ENCODE measurements at regions not wholly inside any gene's neighbourhood (a gene's known extent, or its start where the extent isn't known, plus 50 kb on each side); places are given as distances from the start of the nearest gene placed in this dataset.

DNA sequence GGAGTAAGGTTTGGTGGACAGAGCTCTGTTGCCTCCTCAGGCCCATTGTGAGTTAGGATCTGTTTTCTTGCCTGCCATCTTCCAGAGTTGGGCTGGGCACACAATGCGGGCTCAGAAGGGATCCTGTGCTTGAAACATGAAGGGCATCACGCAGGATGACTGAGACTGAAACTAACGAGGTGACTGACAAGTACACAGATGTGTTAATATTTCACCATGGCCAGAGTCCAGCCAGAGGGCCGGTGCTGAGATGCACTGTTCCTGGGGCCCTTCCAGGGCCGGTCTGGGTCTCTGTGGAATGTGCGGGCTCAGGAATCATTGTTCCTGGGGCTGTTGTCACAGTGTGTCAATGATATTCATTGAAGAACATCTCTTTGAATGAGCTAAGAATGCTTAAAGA is 163.7 kb downstream of the URI1 start:
- no peaks in the 10 kb centered on the region for H3K4me1 ChIP-seq (ENCODE audit: insufficient read depth, low read length)
- Mint-ChIP-seq H3K4me3 (no peak overlapping the region), H3K9me3 (no peaks in the 10 kb centered on the region), H3K27me3 (peaks cover 6 to 8% of the 10 kb centered on the region in 2 donors), H3K36me3 (no peaks in the 10 kb centered on the region), H3K4me1 (no peaks in the 10 kb centered on the region), H3K27ac (no peak overlapping the region)
- H3K9me3 ChIP-seq (ENCODE audit: control insufficient read depth in 1 of 2, low read length in 2 of 2) = no peaks in the 10 kb centered on the region
- ChIA-PET POLR2A (ENCODE audit: partially characterized antibody) (no interaction called here), CTCF (ENCODE audit: partially characterized antibody) (interaction anchor here (0.7 kb wide), 1 partner anchor 619 kb away, joined by 4 read pairs; no protein-coding TSS in a partner anchor)
- no peak overlapping the region for H3K27ac ChIP-seq (ENCODE audit: low read depth, low read length)
- no peak for DNase-seq
- H3K27me3 ChIP-seq (ENCODE audit: insufficient read depth, low read length) = no peaks in the 10 kb centered on the region
- intact Hi-C loops (cut with micrococcal nuclease) = no loop called here
- no peaks in the 10 kb centered on the region for H3K36me3 ChIP-seq (ENCODE audit: insufficient read depth, low read length)
- H3K4me3 ChIP-seq (ENCODE audit: low read length in 2 of 2) = no peak overlapping the region

DNA sequence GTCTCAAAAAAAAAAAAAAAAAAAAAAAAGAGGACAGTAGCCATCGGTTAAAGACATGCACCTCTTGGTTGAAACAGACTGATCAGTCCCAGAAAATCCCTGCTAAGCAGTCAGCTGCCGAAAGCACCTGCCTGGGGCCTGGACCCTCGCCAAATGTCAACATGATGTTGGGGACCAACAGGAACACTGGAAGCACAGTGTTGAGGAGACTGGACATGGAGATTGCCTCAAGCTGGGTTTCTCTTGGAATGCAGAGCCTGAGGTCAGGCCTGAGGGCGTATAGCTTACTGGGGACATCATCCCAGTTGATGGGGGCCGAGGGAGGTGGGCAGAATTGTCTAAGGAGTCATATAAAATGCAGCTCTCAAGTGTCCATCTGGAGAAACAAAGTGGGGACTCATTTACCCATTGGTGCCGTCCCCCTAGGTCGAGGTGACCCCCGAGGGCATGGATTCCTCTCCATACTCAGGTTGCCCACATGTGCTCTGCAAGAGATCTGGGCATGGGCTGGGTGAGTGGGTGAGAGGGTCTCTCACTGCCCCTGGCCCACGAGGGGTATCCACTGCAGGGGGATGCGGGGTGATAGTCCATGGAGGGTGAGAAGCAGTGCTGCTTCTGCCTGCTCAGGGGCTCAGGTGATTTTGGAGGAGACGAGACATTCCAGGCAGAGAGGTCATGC is 164.5 kb downstream of the URI1 start:
- intact Hi-C loops (cut with micrococcal nuclease) = no loop called here
- no peaks in the 10 kb centered on the region for H3K4me1 Mint-ChIP-seq
- H3K27me3 Mint-ChIP-seq = peaks cover 6 to 8% of the 10 kb centered on the region in 2 donors
- ChIA-PET POLR2A (ENCODE audit: partially characterized antibody) (no interaction called here), CTCF (ENCODE audit: partially characterized antibody) (interaction anchor here (0.7 kb wide), 1 partner anchor 620 kb away, joined by 4 read pairs; no protein-coding TSS in a partner anchor)
- Histone ChIP-seq H3K9me3 (ENCODE audit: control insufficient read depth in 1 of 2, low read length in 2 of 2) (no peaks in the 10 kb centered on the region), H3K4me1 (ENCODE audit: insufficient read depth, low read length) (no peaks in the 10 kb centered on the region), H3K4me3 (ENCODE audit: low read length in 2 of 2) (no peak overlapping the region), H3K27ac (ENCODE audit: low read depth, low read length) (no peak overlapping the region), H3K27me3 (ENCODE audit: insufficient read depth, low read length) (no peaks in the 10 kb centered on the region), H3K36me3 (ENCODE audit: insufficient read depth, low read length) (no peaks in the 10 kb centered on the region)
- no peaks in the 10 kb centered on the region for H3K36me3 Mint-ChIP-seq
- no peak overlapping the region for H3K27ac Mint-ChIP-seq
- H3K9me3 Mint-ChIP-seq = no peaks in the 10 kb centered on the region
- DNase-seq = no peak
- H3K4me3 Mint-ChIP-seq = no peak overlapping the region

DNA sequence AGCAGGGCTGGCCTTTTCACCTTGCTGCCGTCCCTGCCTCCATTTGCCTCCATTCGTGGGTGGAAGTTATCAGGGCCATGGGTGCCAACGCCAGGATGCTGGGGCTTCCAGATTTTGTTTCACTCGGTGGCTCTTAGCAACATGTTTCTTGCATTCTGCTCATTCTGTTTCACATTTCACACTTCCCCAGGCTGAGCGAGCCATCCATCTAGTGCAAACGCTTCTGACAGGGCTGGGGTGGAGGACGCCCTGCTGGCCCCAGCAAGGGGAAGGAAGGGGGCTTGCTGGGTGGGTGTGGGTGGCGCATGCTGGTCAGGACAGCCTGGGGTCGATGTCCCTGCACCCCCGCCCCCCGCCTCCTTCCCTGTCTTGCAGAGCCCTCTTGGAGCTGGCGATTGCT is 165.2 kb downstream of the URI1 start:
- Histone ChIP-seq H3K36me3 (ENCODE audit: insufficient read depth, low read length) (no peaks in the 10 kb centered on the region), H3K27ac (ENCODE audit: low read depth, low read length) (no peak overlapping the region), H3K4me1 (ENCODE audit: insufficient read depth, low read length) (no peaks in the 10 kb centered on the region), H3K27me3 (ENCODE audit: insufficient read depth, low read length) (no peaks in the 10 kb centered on the region), H3K4me3 (ENCODE audit: low read length in 2 of 2) (no peak overlapping the region), H3K9me3 (ENCODE audit: control insufficient read depth in 1 of 2, low read length in 2 of 2) (no peaks in the 10 kb centered on the region)
- POLR2A ChIA-PET (ENCODE audit: partially characterized antibody) = no interaction called here
- intact Hi-C loops (cut with micrococcal nuclease) = no loop called here
- Mint-ChIP-seq H3K4me1 (no peaks in the 10 kb centered on the region), H3K27me3 (peaks cover 6% of the 10 kb centered on the region in 2 donors), H3K27ac (no peak overlapping the region), H3K9me3 (no peaks in the 10 kb centered on the region), H3K36me3 (no peaks in the 10 kb centered on the region), H3K4me3 (no peak overlapping the region)
- DNase-seq = no peak
- CTCF ChIA-PET (ENCODE audit: partially characterized antibody) = no interaction called here

DNA sequence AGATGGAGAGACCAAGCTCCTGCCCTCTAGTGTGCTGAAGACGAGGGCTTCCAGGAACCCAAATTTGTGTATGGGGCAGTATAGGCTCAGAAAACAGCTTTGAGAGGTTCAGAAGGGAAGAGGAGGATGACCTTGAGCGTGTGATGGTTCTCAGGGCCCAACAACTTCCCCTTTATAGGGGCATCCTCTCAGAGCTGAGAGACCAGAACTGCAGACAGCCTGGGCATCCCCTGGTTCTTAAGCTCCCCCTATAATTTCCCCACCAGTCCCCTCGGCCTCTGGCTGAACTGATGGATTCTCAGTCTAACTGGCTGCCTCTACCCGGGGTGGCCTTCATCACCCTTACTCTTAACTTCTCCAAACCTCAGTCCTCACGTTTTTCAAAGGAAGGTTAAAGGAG is 167.5 kb downstream of the URI1 start:
- H3K4me3 Mint-ChIP-seq = no peak overlapping the region
- H3K36me3 Mint-ChIP-seq = no peaks in the 10 kb centered on the region
- no peak overlapping the region for H3K27ac Mint-ChIP-seq
- CTCF ChIA-PET (ENCODE audit: partially characterized antibody) = no interaction called here
- H3K4me1 Mint-ChIP-seq = no peaks in the 10 kb centered on the region
- DNase-seq = no peak
- H3K27me3 ChIP-seq (ENCODE audit: insufficient read depth, low read length) = no peaks in the 10 kb centered on the region
- intact Hi-C loops (cut with micrococcal nuclease) = no loop called here
- H3K27me3 Mint-ChIP-seq = peaks cover 3 to 9% of the 10 kb centered on the region in 2 donors
- no peaks in the 10 kb centered on the region for H3K4me1 ChIP-seq (ENCODE audit: insufficient read depth, low read length)
- H3K27ac ChIP-seq (ENCODE audit: low read depth, low read length) = no peak overlapping the region
- POLR2A ChIA-PET (ENCODE audit: partially characterized antibody) = no interaction called here
- no peak overlapping the region for H3K4me3 ChIP-seq (ENCODE audit: low read length in 2 of 2)
- H3K36me3 ChIP-seq (ENCODE audit: insufficient read depth, low read length) = no peaks in the 10 kb centered on the region
- H3K9me3 Mint-ChIP-seq = no peaks in the 10 kb centered on the region
- H3K9me3 ChIP-seq (ENCODE audit: control insufficient read depth in 1 of 2, low read length in 2 of 2) = no peaks in the 10 kb centered on the region

DNA sequence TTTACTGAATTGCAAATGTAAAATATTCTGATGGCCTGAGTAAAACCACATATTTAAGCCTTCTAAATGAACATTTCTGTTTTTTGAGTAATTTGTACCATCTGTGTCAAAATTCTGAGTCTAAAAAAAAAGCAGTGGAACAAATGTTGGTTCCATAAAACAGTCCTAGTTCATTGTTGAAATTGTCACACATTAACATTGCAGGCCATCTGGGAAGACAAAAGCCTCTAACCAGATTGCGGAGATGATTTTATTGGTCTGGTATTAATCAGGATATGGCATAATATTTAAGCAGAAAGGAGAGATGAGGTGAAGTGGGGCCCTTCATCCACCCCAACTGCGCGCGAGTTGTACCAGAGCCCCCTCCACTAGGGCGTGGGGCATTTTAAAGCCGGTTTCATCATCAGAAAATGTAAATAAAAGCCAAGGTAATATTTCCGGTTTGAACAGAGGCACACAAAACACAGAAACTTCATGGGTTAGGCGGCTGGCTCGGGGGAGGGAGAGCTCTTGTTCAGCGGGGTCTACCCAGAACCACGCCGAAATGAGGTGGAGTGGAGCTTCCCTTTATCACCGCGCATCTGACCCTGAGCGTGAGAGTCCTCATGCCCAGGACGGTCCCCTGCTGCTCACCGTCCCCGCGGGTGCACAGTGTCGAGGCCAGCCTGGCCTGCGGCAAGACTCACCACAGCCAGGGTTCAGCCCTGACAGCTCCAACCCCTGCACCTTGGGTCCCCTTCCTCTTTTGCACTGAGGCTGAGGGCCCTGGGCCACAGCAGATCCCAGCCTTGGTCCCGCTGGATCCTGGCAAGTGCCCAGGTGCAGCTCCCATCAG is 169.2 kb downstream of the URI1 start:
- H3K4me1 Mint-ChIP-seq = no peaks in the 10 kb centered on the region
- no peaks in the 10 kb centered on the region for H3K9me3 Mint-ChIP-seq
- Histone ChIP-seq H3K9me3 (ENCODE audit: control insufficient read depth in 1 of 2, low read length in 2 of 2) (no peaks in the 10 kb centered on the region), H3K4me1 (ENCODE audit: insufficient read depth, low read length) (no peaks in the 10 kb centered on the region), H3K4me3 (ENCODE audit: low read length in 2 of 2) (no peak overlapping the region), H3K27ac (ENCODE audit: low read depth, low read length) (no peak overlapping the region), H3K36me3 (ENCODE audit: insufficient read depth, low read length) (no peaks in the 10 kb centered on the region), H3K27me3 (ENCODE audit: insufficient read depth, low read length) (no peaks in the 10 kb centered on the region)
- no peak overlapping the region for H3K27ac Mint-ChIP-seq
- no peak for DNase-seq
- intact Hi-C loops (cut with micrococcal nuclease) = no loop called here
- H3K27me3 Mint-ChIP-seq = peaks cover 3 to 9% of the 10 kb centered on the region in 2 donors
- no peak overlapping the region for H3K4me3 Mint-ChIP-seq
- no peaks in the 10 kb centered on the region for H3K36me3 Mint-ChIP-seq
- CTCF ChIA-PET (ENCODE audit: partially characterized antibody) = no interaction called here
- POLR2A ChIA-PET (ENCODE audit: partially characterized antibody) = no interaction called here

DNA sequence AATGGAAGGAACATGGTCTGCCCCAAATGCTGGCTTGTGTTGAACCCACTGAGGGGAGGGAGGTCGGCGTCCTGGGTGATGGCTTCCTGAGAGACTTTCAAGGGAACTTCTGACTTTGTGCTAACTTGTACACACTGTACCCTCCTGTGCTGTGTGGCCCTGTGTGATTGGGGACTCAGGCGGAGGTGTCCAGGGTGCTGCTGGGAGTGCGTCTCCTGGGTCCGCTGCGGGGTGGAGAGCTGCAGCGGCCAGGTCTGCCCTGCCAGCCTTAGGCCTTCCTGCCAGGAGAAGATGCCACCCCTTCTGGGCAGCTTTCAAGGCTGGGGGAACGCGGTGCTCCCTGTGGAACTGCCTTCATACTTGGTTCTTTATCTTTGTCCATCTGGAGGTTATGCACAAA is 170.1 kb downstream of the URI1 start:
- Mint-ChIP-seq H3K4me1 (no peaks in the 10 kb centered on the region), H3K36me3 (no peaks in the 10 kb centered on the region), H3K27ac (no peak overlapping the region), H3K9me3 (no peaks in the 10 kb centered on the region), H3K27me3 (peaks cover 3 to 9% of the 10 kb centered on the region in 2 donors), H3K4me3 (no peak overlapping the region)
- no peak for DNase-seq
- CTCF ChIA-PET (ENCODE audit: partially characterized antibody) = no interaction called here
- H3K27ac ChIP-seq (ENCODE audit: low read depth, low read length) = no peak overlapping the region
- no peak overlapping the region for H3K4me3 ChIP-seq (ENCODE audit: low read length in 2 of 2)
- POLR2A ChIA-PET (ENCODE audit: partially characterized antibody) = no interaction called here
- intact Hi-C loops (cut with micrococcal nuclease) = no loop called here
- no peaks in the 10 kb centered on the region for H3K4me1 ChIP-seq (ENCODE audit: insufficient read depth, low read length)
- H3K9me3 ChIP-seq (ENCODE audit: control insufficient read depth in 1 of 2, low read length in 2 of 2) = no peaks in the 10 kb centered on the region
- no peaks in the 10 kb centered on the region for H3K36me3 ChIP-seq (ENCODE audit: insufficient read depth, low read length)
- H3K27me3 ChIP-seq (ENCODE audit: insufficient read depth, low read length) = no peaks in the 10 kb centered on the region

DNA sequence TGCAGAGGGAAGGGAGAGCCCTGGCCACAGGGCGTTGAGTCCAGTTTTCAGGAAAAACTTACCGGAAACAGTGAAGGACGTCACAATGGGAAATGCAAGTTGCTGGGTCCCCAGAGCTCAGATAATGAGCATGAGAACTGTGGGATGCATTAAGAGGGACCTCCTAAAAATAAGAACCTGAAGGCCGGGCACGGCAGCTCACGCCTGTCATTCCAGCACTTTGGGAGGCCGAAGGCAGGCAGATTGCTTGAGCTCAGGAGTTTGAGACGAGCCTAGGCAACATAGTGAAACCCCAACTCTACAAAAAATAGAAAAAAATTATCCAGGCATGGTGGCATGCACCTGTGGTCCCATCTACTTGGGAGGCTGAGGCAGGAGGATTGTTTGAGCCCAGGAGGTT is 170.6 kb downstream of the URI1 start:
- Mint-ChIP-seq H3K4me3 (no peak overlapping the region), H3K36me3 (no peaks in the 10 kb centered on the region), H3K27me3 (peaks cover 3 to 9% of the 10 kb centered on the region in 2 donors), H3K9me3 (no peaks in the 10 kb centered on the region), H3K27ac (no peak overlapping the region), H3K4me1 (no peaks in the 10 kb centered on the region)
- intact Hi-C loops (cut with micrococcal nuclease) = no loop called here
- Histone ChIP-seq H3K27me3 (ENCODE audit: insufficient read depth, low read length) (no peaks in the 10 kb centered on the region), H3K4me1 (ENCODE audit: insufficient read depth, low read length) (no peaks in the 10 kb centered on the region), H3K27ac (ENCODE audit: low read depth, low read length) (no peak overlapping the region), H3K4me3 (ENCODE audit: low read length in 2 of 2) (no peak overlapping the region), H3K9me3 (ENCODE audit: control insufficient read depth in 1 of 2, low read length in 2 of 2) (no peaks in the 10 kb centered on the region), H3K36me3 (ENCODE audit: insufficient read depth, low read length) (no peaks in the 10 kb centered on the region)
- DNase-seq = no peak
- CTCF ChIA-PET (ENCODE audit: partially characterized antibody) = no interaction called here
- POLR2A ChIA-PET (ENCODE audit: partially characterized antibody) = no interaction called here

Data from CD4-positive, alpha-beta memory T cell (primary cell).